Panc1 (cell line): ENCODE measurements at regions not wholly inside any gene's neighbourhood (a gene's known extent, or its start where the extent isn't known, plus 50 kb on each side); places are given as distances from the start of the nearest gene placed in this dataset.

ENCODE experiments used
- ATAC-seq: fragments of 200-7000 bp; cut with Tn5 transposase; 2 replicates; pipeline ENCODE4 v1.9.1; 2020; ENCODE audit warnings: mild to moderate bottlenecking, moderate library complexity
- BruUV-seq: library from RNA; stranded (reverse); fragments of 400-500 nt; replicated peaks from 2 replicates; lab custom pipeline; 2021; lab: Mats Ljungman, UMichigan
- CTCF ChIA-PET: fragments of 300-600 bp; sonication (Branson Sonifier 250); formaldehyde crosslinking; loops from one replicate; lab custom pipeline; 2022; ENCODE audit warnings: antibody characterized with exemption; lab: Charles Lee
- POLR2A ChIA-PET: fragments of 300-600 bp; sonication (Branson Sonifier 250); formaldehyde crosslinking; loops from one replicate; lab custom pipeline; 2022; ENCODE audit warnings: antibody characterized with exemption; lab: Charles Lee
- DNase-seq: peaks from one replicate; pipeline ENCODE4 v3.0.0-alpha.2; 2010; ENCODE audit warnings: low read depth, low spot score
- H3K27ac ChIP-seq: 2 replicates; pipeline ENCODE4 v1.5.1; 2011; ENCODE audit warnings: mild to moderate bottlenecking, low read length, inconsistent platforms
- H3K27me3 ChIP-seq: fragments of 200-500 bp; sonication (Bioruptor generic); 2 replicates; pipeline ENCODE4 v1.6.0; 2014; ENCODE audit warnings: low read length, inconsistent platforms; ENCODE audit not compliant: control insufficient read depth, insufficient read depth
- H3K36me3 ChIP-seq: fragments of 200-500 bp; sonication (Bioruptor generic); 2 replicates; pipeline ENCODE4 v1.5.1; 2014; ENCODE audit warnings: inconsistent platforms, mild to moderate bottlenecking, low read length, moderate library complexity; ENCODE audit not compliant: control insufficient read depth, insufficient read depth
- H3K4me1 ChIP-seq: 2 replicates; pipeline ENCODE4 v1.5.1; 2011; ENCODE audit warnings: inconsistent platforms, mild to moderate bottlenecking, low read length, moderate library complexity; ENCODE audit not compliant: control insufficient read depth, insufficient read depth
- H3K4me3 ChIP-seq, 2 experiments: 2 replicates each; pipeline ENCODE4 v1.5.1; 2011 to 2012; ENCODE audit warnings: low read depth in 2 of 2, low read length in 2 of 2, mild to moderate bottlenecking in 2 of 2, inconsistent platforms in 1 of 2, moderate library complexity in 1 of 2
- H3K9me3 ChIP-seq: fragments of 200-500 bp; sonication (Bioruptor generic); 2 replicates; pipeline ENCODE4 v1.5.1; 2014; ENCODE audit warnings: low read depth, mild to moderate bottlenecking, inconsistent platforms, low read length, moderate library complexity; ENCODE audit not compliant: control insufficient read depth, insufficient read depth
- CTCF ChIP-seq: fragments of 450-650 bp; IDR thresholded peaks from 2 replicates; pipeline ENCODE4 v1.5.1; 2017; ENCODE audit warnings: mild to moderate bottlenecking
- POLR2AphosphoS5 ChIP-seq: IDR thresholded peaks from 2 replicates; pipeline ENCODE4 v1.6.1; 2012; ENCODE audit warnings: mild to moderate bottlenecking, low read depth, low read length, moderate library complexity
- REST ChIP-seq, 2 experiments: IDR thresholded peaks; 2 replicates each; pipeline ENCODE4 v1.6.1; 2011 to 2012; ENCODE audit warnings: low read depth in 2 of 2, control low read depth in 1 of 2, low read length in 1 of 2, mild to moderate bottlenecking in 1 of 2, moderate library complexity in 1 of 2; ENCODE audit not compliant: insufficient read depth in 1 of 2
- SIN3A ChIP-seq: IDR thresholded peaks from 2 replicates; pipeline ENCODE4 v1.6.1; 2012; ENCODE audit warnings: low read depth, mild to moderate bottlenecking, low read length, moderate library complexity, borderline replicate concordance; ENCODE audit not compliant: insufficient read depth
- TCF7L2 ChIP-seq: IDR thresholded peaks from 2 replicates; pipeline ENCODE4 v1.6.1; 2011; ENCODE audit warnings: mild to moderate bottlenecking, low read depth, low read length, inconsistent platforms
- in situ Hi-C: cut with HindIII; loops from 2 replicates; pipeline ENCODE4 v1.10.0; 2016; ENCODE audit warnings: low sequenced_read_pairs, low pct_unique_long_range_greater_than_20kb
- intact Hi-C: fragments of 100-400 bp; cut with micrococcal nuclease; formaldehyde crosslinking; loops from one replicate; pipeline ENCODE4 v1.10.0; 2022; ENCODE audit not compliant: unreplicated experiment

DNA sequence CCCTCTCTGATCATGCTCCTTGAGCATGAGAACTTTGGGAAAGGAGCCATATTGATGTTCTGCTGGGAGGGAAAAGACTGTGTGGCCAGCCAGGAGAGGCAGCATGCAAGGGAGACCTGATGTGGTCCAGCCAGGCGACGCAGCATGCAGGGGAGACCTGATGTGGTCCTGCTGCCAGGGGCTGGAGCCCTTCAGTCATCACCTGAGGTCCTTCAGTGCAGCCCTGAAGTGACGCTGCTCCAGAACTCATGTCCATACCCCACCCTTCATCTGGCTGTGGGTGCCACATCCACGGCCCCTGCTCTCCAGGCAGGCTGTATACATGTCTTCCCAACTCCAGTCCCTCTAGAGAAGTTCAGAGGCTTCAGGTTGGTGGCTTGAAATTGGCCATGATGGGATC is 134.4 kb downstream of the ERMARD start:
- DNase-seq (no peak), ATAC-seq (no peak)
- no peak overlapping the region for H3K4me3 ChIP-seq
- intact Hi-C loops (no loop called here), in situ Hi-C loops (no loop called here)
- H3K4me1 ChIP-seq: no peaks in the 10 kb centered on the region
- H3K27ac ChIP-seq: no peak overlapping the region
- no peaks in the 10 kb centered on the region for H3K9me3 ChIP-seq
- H3K36me3 ChIP-seq: no peaks in the 10 kb centered on the region
- peaks cover 28% of the 10 kb centered on the region for H3K27me3 ChIP-seq
- no TSS peak for BruUV-seq
- no peak for TF ChIP-seq POLR2AphosphoS5
- no peak for TF ChIP-seq CTCF
- no peak for TF ChIP-seq TCF7L2
- TF ChIP-seq REST (IDR thresholded peaks at IDR 0.05; ENCODE audit: insufficient read depth in 1 of 2, low read depth in 2 of 2, low read length in 1 of 2): no peak
- TF ChIP-seq SIN3A: no peak
- ChIA-PET POLR2A (no interaction called here), CTCF (no interaction called here)

- Histone ChIP-seq H3K4me3 (no peak overlapping the region), H3K27ac (no peak overlapping the region), H3K4me1 (no peaks in the 10 kb centered on the region), H3K9me3 (no peaks in the 10 kb centered on the region), H3K27me3 (peaks cover 26% of the 10 kb centered on the region), H3K36me3 (no peaks in the 10 kb centered on the region)
- BruUV-seq: no TSS peak
- ChIA-PET POLR2A (no interaction called here), CTCF (no interaction called here)
- in situ Hi-C loops (no loop called here), intact Hi-C loops (no loop called here)
- no peak for TF ChIP-seq REST (IDR thresholded peaks at IDR 0.05; ENCODE audit: insufficient read depth in 1 of 2, low read depth in 2 of 2, low read length in 1 of 2)
- TF ChIP-seq CTCF: no peak
- TF ChIP-seq SIN3A: no peak
- no peak for TF ChIP-seq POLR2AphosphoS5
- no peak for TF ChIP-seq TCF7L2
- ATAC-seq (no peak), DNase-seq (no peak)
These were observed 133.7 kb downstream of the ERMARD start for GRCh38 chr6:169885131-169885530.
